ENCODE measurements at regions not wholly inside any gene's neighbourhood (a gene's known extent, or its start where the extent isn't known, plus 50 kb on each side); places are given as distances from the start of the nearest gene placed in this dataset.

GRCh38 chrX:43003204-43003565, 225.2 kb upstream of the PPP1R2C start:
- no peak overlapping the region for H3K4me3 ChIP-seq (replicated peaks in 1 of 2; ENCODE audit: low read depth in 2 of 2, low read length in 2 of 2)
- no peak for DNase-seq (ENCODE audit: low read depth in 2 of 2)
- TF ChIP-seq, protein P1, sequence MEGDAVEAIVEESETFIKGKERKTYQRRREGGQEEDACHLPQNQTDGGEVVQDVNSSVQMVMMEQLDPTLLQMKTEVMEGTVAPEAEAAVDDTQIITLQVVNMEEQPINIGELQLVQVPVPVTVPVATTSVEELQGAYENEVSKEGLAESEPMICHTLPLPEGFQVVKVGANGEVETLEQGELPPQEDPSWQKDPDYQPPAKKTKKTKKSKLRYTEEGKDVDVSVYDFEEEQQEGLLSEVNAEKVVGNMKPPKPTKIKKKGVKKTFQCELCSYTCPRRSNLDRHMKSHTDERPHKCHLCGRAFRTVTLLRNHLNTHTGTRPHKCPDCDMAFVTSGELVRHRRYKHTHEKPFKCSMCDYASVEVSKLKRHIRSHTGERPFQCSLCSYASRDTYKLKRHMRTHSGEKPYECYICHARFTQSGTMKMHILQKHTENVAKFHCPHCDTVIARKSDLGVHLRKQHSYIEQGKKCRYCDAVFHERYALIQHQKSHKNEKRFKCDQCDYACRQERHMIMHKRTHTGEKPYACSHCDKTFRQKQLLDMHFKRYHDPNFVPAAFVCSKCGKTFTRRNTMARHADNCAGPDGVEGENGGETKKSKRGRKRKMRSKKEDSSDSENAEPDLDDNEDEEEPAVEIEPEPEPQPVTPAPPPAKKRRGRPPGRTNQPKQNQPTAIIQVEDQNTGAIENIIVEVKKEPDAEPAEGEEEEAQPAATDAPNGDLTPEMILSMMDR (IDR thresholded peaks at IDR 0.05; ENCODE audit: low read depth, low read length) = no peak

GRCh38 chrX:43003939-43004338, 226.0 kb upstream of the PPP1R2C start:
- H3K4me3 ChIP-seq (replicated peaks in 1 of 2; ENCODE audit: low read depth in 2 of 2, low read length in 2 of 2) = no peak overlapping the region
- TF ChIP-seq, protein P1 (IDR thresholded peaks at IDR 0.05; ENCODE audit: low read depth, low read length) = no peak
- DNase-seq (ENCODE audit: low read depth in 2 of 2) = no peak

DNA sequence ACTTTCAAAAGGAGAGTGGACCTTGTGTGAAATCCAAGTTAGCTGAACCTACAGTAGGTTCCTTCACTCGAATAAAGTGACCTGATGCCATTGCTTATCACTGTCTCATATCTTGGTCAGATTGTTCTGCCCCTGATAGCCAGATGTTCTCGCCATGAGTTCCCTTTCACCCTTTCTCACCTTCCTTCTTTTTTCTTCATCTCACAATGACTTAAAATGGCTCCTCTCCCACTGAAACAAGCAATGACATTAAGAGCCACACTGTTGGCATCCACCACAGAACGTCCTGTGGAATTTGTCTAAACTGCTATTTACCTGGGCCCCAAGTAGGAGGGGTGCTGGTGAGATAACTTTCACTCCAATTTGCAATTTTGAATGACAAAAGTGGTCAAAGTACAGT, 227.6 kb upstream of the PPP1R2C start:
- DNase-seq (ENCODE audit: low read depth in 2 of 2) = no peak
- no peak overlapping the region for H3K4me3 ChIP-seq (replicated peaks in 1 of 2; ENCODE audit: low read depth in 2 of 2, low read length in 2 of 2)
- TF ChIP-seq, protein P1 (IDR thresholded peaks at IDR 0.05; ENCODE audit: low read depth, low read length) = no peak

- TF ChIP-seq, protein P1 (IDR thresholded peaks at IDR 0.05; ENCODE audit: low read depth, low read length) = no peak
- no peak for DNase-seq (ENCODE audit: low read depth in 2 of 2)
- no peak overlapping the region for H3K4me3 ChIP-seq (replicated peaks in 1 of 2; ENCODE audit: low read depth in 2 of 2, low read length in 2 of 2)
Observed at GRCh38 chrX:43008356-43008755, 230.4 kb upstream of the PPP1R2C start.

DNA sequence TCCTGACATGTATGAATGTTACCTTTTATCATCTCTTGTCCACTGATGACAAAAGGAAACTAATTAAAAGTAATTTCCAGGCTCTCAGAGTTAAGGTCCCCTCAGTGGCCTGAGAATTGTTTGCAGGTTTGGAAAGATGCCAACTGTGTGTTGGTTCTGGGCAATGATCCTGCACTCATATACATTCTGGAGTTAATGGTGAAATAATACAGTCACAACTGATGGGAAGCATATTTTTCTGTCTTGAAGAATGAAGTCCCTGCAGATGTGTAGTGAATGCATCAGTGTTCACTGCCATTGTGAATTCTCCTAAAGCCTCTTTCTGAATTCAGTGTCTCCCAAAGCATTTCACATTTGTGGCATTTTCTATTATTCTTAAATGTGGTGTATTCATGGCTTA, 238.1 kb upstream of the PPP1R2C start:
- TF ChIP-seq, protein P1 (IDR thresholded peaks at IDR 0.05; ENCODE audit: low read depth, low read length) = no peak
- DNase-seq (ENCODE audit: low read depth in 2 of 2) = no peak
- no peak overlapping the region for H3K4me3 ChIP-seq (replicated peaks in 1 of 2; ENCODE audit: low read depth in 2 of 2, low read length in 2 of 2)

- DNase-seq (ENCODE audit: low read depth in 2 of 2) = no peak
- TF ChIP-seq, protein P1 (IDR thresholded peaks at IDR 0.05; ENCODE audit: low read depth, low read length) = no peak
- no peak overlapping the region for H3K4me3 ChIP-seq (replicated peaks in 1 of 2; ENCODE audit: low read depth in 2 of 2, low read length in 2 of 2)
Observed at GRCh38 chrX:43018031-43018430, 240.1 kb upstream of the PPP1R2C start.

DNA sequence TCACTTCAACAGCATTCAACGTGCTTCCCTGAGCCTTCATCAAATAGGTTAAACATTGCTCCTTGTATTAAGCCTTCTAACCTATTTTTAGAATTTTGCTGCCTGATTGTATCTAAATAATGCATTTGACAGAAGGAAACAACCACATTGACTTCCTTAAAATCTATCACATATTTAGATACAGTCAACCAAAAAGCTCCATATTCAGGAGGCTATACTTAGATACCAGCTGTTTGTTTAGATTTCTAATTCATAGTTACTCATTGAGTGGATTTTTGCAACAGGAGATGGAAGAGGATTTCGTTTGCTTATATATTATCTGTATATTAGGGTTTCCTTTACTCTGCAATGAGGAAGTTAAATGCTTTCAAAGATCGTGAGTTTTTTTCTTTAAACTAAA, 241.1 kb upstream of the PPP1R2C start:
- no peak for DNase-seq (ENCODE audit: low read depth in 2 of 2)
- TF ChIP-seq, protein P1 (IDR thresholded peaks at IDR 0.05; ENCODE audit: low read depth, low read length) = no peak
- H3K4me3 ChIP-seq (replicated peaks in 1 of 2; ENCODE audit: low read depth in 2 of 2, low read length in 2 of 2) = no peak overlapping the region

Measured in cardiac fibroblast (primary cell).